KMS-11 (cell line): ENCODE measurements at regions not wholly inside any gene's neighbourhood (a gene's known extent, or its start where the extent isn't known, plus 50 kb on each side); places are given as distances from the start of the nearest gene placed in this dataset.

Experiments
- H2AFZ ChIP-seq: fragments of 200-600 bp; sonication (generic); 2 replicates; pipeline ENCODE4 v1.6.1; 2016; ENCODE audit warnings: antibody characterized with exemption, mixed run types, low read depth
- H3K27ac ChIP-seq: fragments of 200-600 bp; sonication (generic); 2 replicates; pipeline ENCODE4 v1.6.1; 2016; ENCODE audit warnings: mild to moderate bottlenecking, mixed run types
- H3K27me3 ChIP-seq: fragments of 200-600 bp; sonication (generic); 2 replicates; pipeline ENCODE4 v1.6.1; 2017; ENCODE audit warnings: mild to moderate bottlenecking, low read depth, mixed run types, moderate library complexity; ENCODE audit not compliant: insufficient read depth
- H3K36me3 ChIP-seq: fragments of 200-600 bp; sonication (generic); 2 replicates; pipeline ENCODE4 v1.6.1; 2017; ENCODE audit warnings: mild to moderate bottlenecking, mixed run types; ENCODE audit not compliant: insufficient read depth
- H3K4me1 ChIP-seq: fragments of 200-600 bp; sonication (generic); 2 replicates; pipeline ENCODE4 v1.6.1; 2016; ENCODE audit warnings: mild to moderate bottlenecking, low read depth, mixed run types; ENCODE audit not compliant: poor library complexity, severe bottlenecking
- H3K4me2 ChIP-seq: fragments of 200-600 bp; sonication (generic); 2 replicates; pipeline ENCODE4 v1.7.0; 2016; ENCODE audit warnings: mild to moderate bottlenecking, mixed run types
- H3K4me3 ChIP-seq: fragments of 200-600 bp; sonication (generic); IDR thresholded peaks from 2 replicates; pipeline ENCODE4 v1.6.1; 2017; ENCODE audit warnings: low read depth, low read length, mixed read lengths; ENCODE audit not compliant: insufficient read depth
- H3K79me2 ChIP-seq: fragments of 200-600 bp; sonication (generic); 2 replicates; pipeline ENCODE4 v1.6.1; 2016; ENCODE audit warnings: low read depth, mixed run types; ENCODE audit not compliant: insufficient read depth
- H3K9ac ChIP-seq: fragments of 200-600 bp; sonication (generic); 2 replicates; pipeline ENCODE4 v1.6.1; 2016; ENCODE audit warnings: mild to moderate bottlenecking, mixed run types
- H4K20me1 ChIP-seq: fragments of 200-600 bp; sonication (generic); 2 replicates; pipeline ENCODE4 v1.6.1; 2016; ENCODE audit warnings: mild to moderate bottlenecking, mixed run types; ENCODE audit not compliant: insufficient read depth
- CTCF ChIP-seq: fragments of 200-600 bp; sonication (generic); conservative IDR thresholded peaks from 2 replicates; pipeline ENCODE4 v1.6.1; 2017; ENCODE audit warnings: low read depth, mild to moderate bottlenecking, antibody characterized with exemption, low read length, moderate library complexity, mixed read lengths

GRCh38 chr1:208433086-208433485, 188.9 kb upstream of the PLXNA2 start:
- no peaks in the 10 kb centered on the region for H3K79me2 ChIP-seq
- H3K9ac ChIP-seq = no peak overlapping the region
- H3K4me3 ChIP-seq = no peak overlapping the region
- H3K4me2 ChIP-seq = no peak overlapping the region
- peaks cover 8% of the 10 kb centered on the region for H3K4me1 ChIP-seq
- no peak overlapping the region for H3K27ac ChIP-seq
- no peaks in the 10 kb centered on the region for H3K27me3 ChIP-seq
- no peaks in the 10 kb centered on the region for H4K20me1 ChIP-seq
- H3K36me3 ChIP-seq = no peaks in the 10 kb centered on the region
- no peak for TF ChIP-seq CTCF
- no peak overlapping the region for H2AFZ ChIP-seq

- Histone ChIP-seq H3K27me3 (no peaks in the 10 kb centered on the region), H2AFZ (no peak overlapping the region), H3K9ac (no peak overlapping the region), H4K20me1 (no peaks in the 10 kb centered on the region), H3K4me1 (peaks cover 8% of the 10 kb centered on the region), H3K36me3 (no peaks in the 10 kb centered on the region), H3K27ac (no peak overlapping the region), H3K4me3 (no peak overlapping the region), H3K4me2 (no peak overlapping the region), H3K79me2 (no peaks in the 10 kb centered on the region)
- TF ChIP-seq CTCF = no peak
These were observed 189.8 kb upstream of the PLXNA2 start for GRCh38 chr1:208433971-208434370.

GRCh38 chr1:208437401-208437800, 193.2 kb upstream of the PLXNA2 start:
- Histone ChIP-seq H3K79me2 (no peaks in the 10 kb centered on the region), H3K27ac (no peak overlapping the region), H3K4me2 (no peak overlapping the region), H3K4me3 (no peak overlapping the region), H3K4me1 (peaks cover 8% of the 10 kb centered on the region), H2AFZ (no peak overlapping the region), H3K9ac (no peak overlapping the region), H3K36me3 (no peaks in the 10 kb centered on the region), H3K27me3 (no peaks in the 10 kb centered on the region), H4K20me1 (no peaks in the 10 kb centered on the region)
- no peak for TF ChIP-seq CTCF

GRCh38 chr1:208438112-208438699, 194.0 kb upstream of the PLXNA2 start:
- Histone ChIP-seq H3K27me3 (no peaks in the 10 kb centered on the region), H3K4me3 (no peak overlapping the region), H3K9ac (no peak overlapping the region), H3K36me3 (no peaks in the 10 kb centered on the region), H4K20me1 (no peaks in the 10 kb centered on the region), H3K4me1 (peaks cover 8% of the 10 kb centered on the region), H3K4me2 (no peak overlapping the region), H3K79me2 (no peaks in the 10 kb centered on the region), H2AFZ (no peak overlapping the region), H3K27ac (no peak overlapping the region)
- no peak for TF ChIP-seq CTCF
